ENCODE measurements at regions not wholly inside any gene's neighbourhood (a gene's known extent, or its start where the extent isn't known, plus 50 kb on each side); places are given as distances from the start of the nearest gene placed in this dataset.

DNA sequence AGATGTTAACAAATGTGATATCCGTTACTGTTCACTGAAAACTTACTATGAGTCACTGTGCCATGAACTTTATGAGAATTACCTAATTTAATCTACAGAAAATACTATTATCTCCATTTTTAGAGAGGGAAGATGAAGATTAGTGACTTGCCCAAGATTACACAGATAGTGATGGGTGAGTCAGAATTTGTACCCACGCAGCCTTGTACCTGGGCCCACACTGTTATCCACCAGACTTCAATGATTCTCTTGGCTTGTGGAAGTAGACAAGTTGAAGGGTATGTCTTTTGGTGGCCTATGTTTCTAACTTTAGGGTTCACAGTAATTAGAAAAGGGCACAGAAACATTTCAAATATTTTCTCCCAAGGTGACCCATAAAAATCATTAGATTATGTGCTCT is 472.5 kb upstream of the NR3C2 start:
- Histone ChIP-seq H2AFZ (ENCODE audit: low read depth) (no peak overlapping the region), H3K9me2 (no peaks in the 10 kb centered on the region)
- CTCF ChIA-PET: interaction anchor here (0.9 kb wide), 1 partner anchor 20 kb away, joined by 3 read pairs; no protein-coding TSS in a partner anchor

DNA sequence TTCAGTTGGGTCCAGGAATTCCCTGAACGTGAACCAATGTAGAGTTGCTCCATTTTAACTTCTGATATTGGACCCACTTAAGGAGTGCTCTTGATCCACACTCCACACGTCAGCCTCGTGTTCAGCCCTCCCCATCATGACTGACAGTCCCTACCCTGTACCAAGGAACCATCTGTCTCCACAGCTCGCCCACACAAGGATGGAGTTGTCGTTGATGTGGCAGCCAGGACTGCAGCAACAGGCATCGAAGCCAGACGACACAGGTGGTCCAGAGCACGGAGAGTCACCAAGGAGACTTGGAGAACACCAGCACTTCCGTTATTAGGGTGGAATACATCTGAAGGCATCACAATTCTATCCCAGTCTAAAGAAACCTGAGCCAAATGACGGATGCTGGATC is 472.1 kb upstream of the NR3C2 start:
- TF ChIP-seq, protein P1, sequence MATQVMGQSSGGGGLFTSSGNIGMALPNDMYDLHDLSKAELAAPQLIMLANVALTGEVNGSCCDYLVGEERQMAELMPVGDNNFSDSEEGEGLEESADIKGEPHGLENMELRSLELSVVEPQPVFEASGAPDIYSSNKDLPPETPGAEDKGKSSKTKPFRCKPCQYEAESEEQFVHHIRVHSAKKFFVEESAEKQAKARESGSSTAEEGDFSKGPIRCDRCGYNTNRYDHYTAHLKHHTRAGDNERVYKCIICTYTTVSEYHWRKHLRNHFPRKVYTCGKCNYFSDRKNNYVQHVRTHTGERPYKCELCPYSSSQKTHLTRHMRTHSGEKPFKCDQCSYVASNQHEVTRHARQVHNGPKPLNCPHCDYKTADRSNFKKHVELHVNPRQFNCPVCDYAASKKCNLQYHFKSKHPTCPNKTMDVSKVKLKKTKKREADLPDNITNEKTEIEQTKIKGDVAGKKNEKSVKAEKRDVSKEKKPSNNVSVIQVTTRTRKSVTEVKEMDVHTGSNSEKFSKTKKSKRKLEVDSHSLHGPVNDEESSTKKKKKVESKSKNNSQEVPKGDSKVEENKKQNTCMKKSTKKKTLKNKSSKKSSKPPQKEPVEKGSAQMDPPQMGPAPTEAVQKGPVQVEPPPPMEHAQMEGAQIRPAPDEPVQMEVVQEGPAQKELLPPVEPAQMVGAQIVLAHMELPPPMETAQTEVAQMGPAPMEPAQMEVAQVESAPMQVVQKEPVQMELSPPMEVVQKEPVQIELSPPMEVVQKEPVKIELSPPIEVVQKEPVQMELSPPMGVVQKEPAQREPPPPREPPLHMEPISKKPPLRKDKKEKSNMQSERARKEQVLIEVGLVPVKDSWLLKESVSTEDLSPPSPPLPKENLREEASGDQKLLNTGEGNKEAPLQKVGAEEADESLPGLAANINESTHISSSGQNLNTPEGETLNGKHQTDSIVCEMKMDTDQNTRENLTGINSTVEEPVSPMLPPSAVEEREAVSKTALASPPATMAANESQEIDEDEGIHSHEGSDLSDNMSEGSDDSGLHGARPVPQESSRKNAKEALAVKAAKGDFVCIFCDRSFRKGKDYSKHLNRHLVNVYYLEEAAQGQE (IDR thresholded peaks at IDR 0.05; ENCODE audit: low read depth, low read length): no peak
- TF ChIP-seq MEF2A (IDR thresholded peaks at IDR 0.05; ENCODE audit: borderline replicate concordance, low read depth): no peak
- no peak for TF ChIP-seq YY1 (IDR thresholded peaks at IDR 0.05; ENCODE audit: low read depth)
- TF ChIP-seq EP300 (IDR thresholded peaks at IDR 0.05; ENCODE audit: borderline replicate concordance in 1 of 2, low read depth in 1 of 2, low read length in 1 of 2): no peak
- TF ChIP-seq GABPA (IDR thresholded peaks at IDR 0.05; ENCODE audit: low read depth): no peak
- TF ChIP-seq, protein P2, sequence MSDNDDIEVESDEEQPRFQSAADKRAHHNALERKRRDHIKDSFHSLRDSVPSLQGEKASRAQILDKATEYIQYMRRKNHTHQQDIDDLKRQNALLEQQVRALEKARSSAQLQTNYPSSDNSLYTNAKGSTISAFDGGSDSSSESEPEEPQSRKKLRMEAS (IDR thresholded peaks at IDR 0.05; ENCODE audit: low read depth): no peak
- no peak for TF ChIP-seq JUND (IDR thresholded peaks at IDR 0.05)
- TF ChIP-seq TAF1 (IDR thresholded peaks at IDR 0.05; ENCODE audit: borderline replicate concordance, low read depth, low read length): no peak
- H2AFZ ChIP-seq (ENCODE audit: low read depth): no peak overlapping the region
- H3K9me3 ChIP-seq: no peaks in the 10 kb centered on the region
- H3K79me2 ChIP-seq (ENCODE audit: insufficient read depth): no peaks in the 10 kb centered on the region
- ChIA-PET CTCF (no interaction called here), POLR2A (no interaction called here)
- H3K9ac ChIP-seq: no peak overlapping the region
- H3K4me2 ChIP-seq: no peak overlapping the region
- no peak for DNase-seq
- no peaks in the 10 kb centered on the region for H3K36me3 ChIP-seq (replicated peaks in 1 of 2; ENCODE audit: control insufficient read depth in 1 of 2, insufficient read depth in 2 of 2, low read length in 1 of 2)
- WGBS (ENCODE audit: low lambda C conversion rate): 4% methylated on average over 7 of the region's 10 CpGs
- H4K20me1 ChIP-seq (ENCODE audit: insufficient read depth): no peaks in the 10 kb centered on the region
- H3K27me3 ChIP-seq (ENCODE audit: insufficient read depth): no peaks in the 10 kb centered on the region
- H3K27ac ChIP-seq (ENCODE audit: low read depth in 2 of 2, low read length in 1 of 2): no peak overlapping the region
- no peaks in the 10 kb centered on the region for H3K4me1 ChIP-seq (ENCODE audit: control insufficient read depth in 1 of 2, insufficient read depth in 2 of 2, low read depth in 1 of 2, low read length in 1 of 2)
- no peaks in the 10 kb centered on the region for H3F3A ChIP-seq (replicated peaks; ENCODE audit: insufficient read depth)
- H3K4me3 ChIP-seq (ENCODE audit: low read depth in 2 of 2, low read length in 1 of 2): no peak overlapping the region
- no peaks in the 10 kb centered on the region for H3K9me2 ChIP-seq

More for the DNA sequence above, 472.5 kb upstream of the NR3C2 start:
- DNase-seq: no peak
- no peak for TF ChIP-seq NFIC (IDR thresholded peaks at IDR 0.05; ENCODE audit: borderline replicate concordance)
- H3K27ac ChIP-seq (ENCODE audit: low read depth in 2 of 2, low read length in 1 of 2): no peak overlapping the region
- no peaks in the 10 kb centered on the region for H3K4me1 ChIP-seq (ENCODE audit: control insufficient read depth in 1 of 2, insufficient read depth in 2 of 2, low read depth in 1 of 2, low read length in 1 of 2)
- H3K4me3 ChIP-seq (ENCODE audit: low read depth in 2 of 2, low read length in 1 of 2): no peak overlapping the region
- H3K27me3 ChIP-seq (ENCODE audit: insufficient read depth): no peaks in the 10 kb centered on the region
- no peaks in the 10 kb centered on the region for H4K20me1 ChIP-seq (ENCODE audit: insufficient read depth)
- H3F3A ChIP-seq (replicated peaks; ENCODE audit: insufficient read depth): no peaks in the 10 kb centered on the region
- no peak overlapping the region for H3K4me2 ChIP-seq
- POLR2A ChIA-PET: no interaction called here
- no peaks in the 10 kb centered on the region for H3K9me3 ChIP-seq
- no peak overlapping the region for H3K9ac ChIP-seq
- H3K36me3 ChIP-seq (replicated peaks in 1 of 2; ENCODE audit: control insufficient read depth in 1 of 2, insufficient read depth in 2 of 2, low read length in 1 of 2): no peaks in the 10 kb centered on the region
- WGBS (ENCODE audit: low lambda C conversion rate): 6% methylated on average over 2 of the region's 2 CpGs
- H3K79me2 ChIP-seq (ENCODE audit: insufficient read depth): no peaks in the 10 kb centered on the region

DNA sequence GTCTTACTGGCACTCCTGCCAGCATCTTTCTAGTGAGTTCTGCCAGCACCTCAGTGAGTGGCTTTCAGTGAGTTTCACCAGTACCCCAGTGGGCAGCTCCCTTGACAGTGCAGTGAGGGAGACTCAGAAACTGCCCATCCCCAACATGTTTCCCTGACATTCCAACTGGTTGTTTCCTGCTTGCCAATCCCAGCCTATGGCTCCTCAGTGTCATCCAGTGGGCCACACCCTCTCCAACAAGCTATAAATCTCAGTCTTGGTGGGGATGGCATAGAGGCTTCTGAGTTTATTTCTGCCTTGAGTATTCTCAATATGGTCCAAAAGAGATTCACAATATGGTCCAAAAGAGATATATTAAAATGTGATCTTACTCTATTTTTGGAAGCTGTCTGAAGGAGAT is 461.2 kb upstream of the NR3C2 start:
- no peaks in the 10 kb centered on the region for H3K36me3 ChIP-seq (replicated peaks in 1 of 2; ENCODE audit: control insufficient read depth in 1 of 2, insufficient read depth in 2 of 2, low read length in 1 of 2)
- POLR2A ChIA-PET: no interaction called here
- no peaks in the 10 kb centered on the region for H3K9me3 ChIP-seq
- H3K9ac ChIP-seq: no peak overlapping the region
- no peaks in the 10 kb centered on the region for H3K9me2 ChIP-seq
- DNase-seq: no peak
- no peak overlapping the region for H3K4me2 ChIP-seq
- no peaks in the 10 kb centered on the region for H3K4me1 ChIP-seq (ENCODE audit: control insufficient read depth in 1 of 2, insufficient read depth in 2 of 2, low read depth in 1 of 2, low read length in 1 of 2)
- H3K27me3 ChIP-seq (ENCODE audit: insufficient read depth): no peaks in the 10 kb centered on the region; the same call in 1 of the 2 replicates
- H3F3A ChIP-seq (replicated peaks; ENCODE audit: insufficient read depth): no peaks in the 10 kb centered on the region
- CTCF ChIA-PET: no interaction called here
- H3K4me3 ChIP-seq (ENCODE audit: low read depth in 2 of 2, low read length in 1 of 2): no peak overlapping the region
- H2AFZ ChIP-seq (ENCODE audit: low read depth): no peak overlapping the region
- H4K20me1 ChIP-seq (ENCODE audit: insufficient read depth): no peaks in the 10 kb centered on the region
- H3K79me2 ChIP-seq (ENCODE audit: insufficient read depth): no peaks in the 10 kb centered on the region
- no peak overlapping the region for H3K27ac ChIP-seq (ENCODE audit: low read depth in 2 of 2, low read length in 1 of 2)
- no peak for TF ChIP-seq JUND (IDR thresholded peaks at IDR 0.05)
- TF ChIP-seq, protein P3, sequence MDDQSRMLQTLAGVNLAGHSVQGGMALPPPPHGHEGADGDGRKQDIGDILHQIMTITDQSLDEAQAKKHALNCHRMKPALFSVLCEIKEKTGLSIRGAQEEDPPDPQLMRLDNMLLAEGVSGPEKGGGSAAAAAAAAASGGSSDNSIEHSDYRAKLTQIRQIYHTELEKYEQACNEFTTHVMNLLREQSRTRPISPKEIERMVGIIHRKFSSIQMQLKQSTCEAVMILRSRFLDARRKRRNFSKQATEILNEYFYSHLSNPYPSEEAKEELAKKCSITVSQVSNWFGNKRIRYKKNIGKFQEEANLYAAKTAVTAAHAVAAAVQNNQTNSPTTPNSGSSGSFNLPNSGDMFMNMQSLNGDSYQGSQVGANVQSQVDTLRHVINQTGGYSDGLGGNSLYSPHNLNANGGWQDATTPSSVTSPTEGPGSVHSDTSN (IDR thresholded peaks at IDR 0.05): no peak
- TF ChIP-seq FOSL2 (IDR thresholded peaks at IDR 0.05; ENCODE audit: borderline replicate concordance, low read depth): no peak
- TF ChIP-seq, protein P4, sequence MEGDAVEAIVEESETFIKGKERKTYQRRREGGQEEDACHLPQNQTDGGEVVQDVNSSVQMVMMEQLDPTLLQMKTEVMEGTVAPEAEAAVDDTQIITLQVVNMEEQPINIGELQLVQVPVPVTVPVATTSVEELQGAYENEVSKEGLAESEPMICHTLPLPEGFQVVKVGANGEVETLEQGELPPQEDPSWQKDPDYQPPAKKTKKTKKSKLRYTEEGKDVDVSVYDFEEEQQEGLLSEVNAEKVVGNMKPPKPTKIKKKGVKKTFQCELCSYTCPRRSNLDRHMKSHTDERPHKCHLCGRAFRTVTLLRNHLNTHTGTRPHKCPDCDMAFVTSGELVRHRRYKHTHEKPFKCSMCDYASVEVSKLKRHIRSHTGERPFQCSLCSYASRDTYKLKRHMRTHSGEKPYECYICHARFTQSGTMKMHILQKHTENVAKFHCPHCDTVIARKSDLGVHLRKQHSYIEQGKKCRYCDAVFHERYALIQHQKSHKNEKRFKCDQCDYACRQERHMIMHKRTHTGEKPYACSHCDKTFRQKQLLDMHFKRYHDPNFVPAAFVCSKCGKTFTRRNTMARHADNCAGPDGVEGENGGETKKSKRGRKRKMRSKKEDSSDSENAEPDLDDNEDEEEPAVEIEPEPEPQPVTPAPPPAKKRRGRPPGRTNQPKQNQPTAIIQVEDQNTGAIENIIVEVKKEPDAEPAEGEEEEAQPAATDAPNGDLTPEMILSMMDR (IDR thresholded peaks at IDR 0.05): no peak
- TF ChIP-seq TEAD4 (IDR thresholded peaks at IDR 0.05; ENCODE audit: borderline replicate concordance, insufficient read depth): no peak
- no peak for TF ChIP-seq RAD21 (IDR thresholded peaks at IDR 0.05; ENCODE audit: low read length)
- no peak for TF ChIP-seq EP300 (IDR thresholded peaks at IDR 0.05; ENCODE audit: borderline replicate concordance in 1 of 2, low read depth in 1 of 2, low read length in 1 of 2)
- TF ChIP-seq GABPA (IDR thresholded peaks at IDR 0.05; ENCODE audit: low read depth): no peak
- TF ChIP-seq YY1 (IDR thresholded peaks at IDR 0.05; ENCODE audit: low read depth): no peak
- TF ChIP-seq TCF12 (IDR thresholded peaks at IDR 0.05): no peak
- TF ChIP-seq, protein P2 (IDR thresholded peaks at IDR 0.05; ENCODE audit: low read depth): no peak
- no peak for TF ChIP-seq CHD2 (IDR thresholded peaks at IDR 0.05; ENCODE audit: low read length, partially characterized antibody)
- no peak for TF ChIP-seq ELF1 (IDR thresholded peaks at IDR 0.05)

Measured in SK-N-SH (cell line).